Heart left ventricle (tissue), 13 donors: ENCODE measurements at regions not wholly inside any gene's neighbourhood (a gene's known extent, or its start where the extent isn't known, plus 50 kb on each side); places are given as distances from the start of the nearest gene placed in this dataset.

Experiments used
- POLR2A ChIP-seq, 2 donors: fragments of 450-650 bp; IDR thresholded peaks; one replicate each; pipeline ENCODE4 v1.6.1; 2017; ENCODE audit warnings: antibody characterized with exemption in 2 of 2, mild to moderate bottlenecking in 2 of 2, moderate library complexity in 2 of 2
- TF ChIP-seq, protein P1 (sequence below), 12 donors: fragments of 200-600 bp; sonication (generic) in 4 of 12; IDR thresholded peaks; one replicate each; pipeline versions ENCODE4 v1.5.0 to v1.8.0; 2018 to 2022; ENCODE audit warnings: antibody characterized with exemption in 12 of 12, mild to moderate bottlenecking in 5 of 12
- donor health status: ischemic (EF 13 %, LVEDD 7.1; RV severe dilation, severe dysfunction).
- donor health status: DM: no; HTN: yes; CAD: no.
- donor health status: DM: no; HTN: no; CAD: no.
- donor health status: ischemic (EF 25% LVEDD 6.9; RV normal size, moderate dysfunction).
- donor health status: ischemic (EF 25% LVEDD 5.7; RV mildly dilated, moderate dysfunction).
- donor health status: ischemic (EF 35%, LVEDD 5.7; RV mildly dilated, moderate dysfunction).
- donor health status: nonischemic (EF 11% LVEDD 7.7; RV severe dilation, severe dysfunction).
- donor health status: DM: yes; HTN: yes; CAD: no.
- donor health status: PGD.
- donor health status: ischemic (EF 29% LVEDD 5.4; RV normal size, mild dysfunction).
- donor health status: nonischemic (EF 23%, LVEDD 6.1; RV moderate dilation, normal function).

DNA sequence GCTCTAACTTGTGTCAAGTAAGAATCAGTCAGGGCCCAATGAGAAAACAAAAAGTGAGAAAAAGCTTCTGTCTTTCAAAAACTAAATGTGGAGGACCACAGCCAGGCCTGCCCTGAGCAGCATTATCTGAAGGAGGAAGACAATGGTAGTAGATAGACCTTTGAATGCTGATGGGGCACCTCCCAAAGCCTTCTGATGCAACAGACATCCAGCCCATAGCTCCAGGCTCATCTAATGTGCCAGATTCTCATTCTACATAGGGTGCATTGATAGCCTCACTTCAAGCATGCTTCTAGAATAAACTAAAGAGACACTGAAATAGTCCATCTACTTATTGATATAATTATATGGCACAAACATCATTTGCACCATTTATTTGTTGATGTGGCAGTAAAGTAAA lies 351.6 kb downstream of the HHIPL2 start:
- TF ChIP-seq, protein P1, sequence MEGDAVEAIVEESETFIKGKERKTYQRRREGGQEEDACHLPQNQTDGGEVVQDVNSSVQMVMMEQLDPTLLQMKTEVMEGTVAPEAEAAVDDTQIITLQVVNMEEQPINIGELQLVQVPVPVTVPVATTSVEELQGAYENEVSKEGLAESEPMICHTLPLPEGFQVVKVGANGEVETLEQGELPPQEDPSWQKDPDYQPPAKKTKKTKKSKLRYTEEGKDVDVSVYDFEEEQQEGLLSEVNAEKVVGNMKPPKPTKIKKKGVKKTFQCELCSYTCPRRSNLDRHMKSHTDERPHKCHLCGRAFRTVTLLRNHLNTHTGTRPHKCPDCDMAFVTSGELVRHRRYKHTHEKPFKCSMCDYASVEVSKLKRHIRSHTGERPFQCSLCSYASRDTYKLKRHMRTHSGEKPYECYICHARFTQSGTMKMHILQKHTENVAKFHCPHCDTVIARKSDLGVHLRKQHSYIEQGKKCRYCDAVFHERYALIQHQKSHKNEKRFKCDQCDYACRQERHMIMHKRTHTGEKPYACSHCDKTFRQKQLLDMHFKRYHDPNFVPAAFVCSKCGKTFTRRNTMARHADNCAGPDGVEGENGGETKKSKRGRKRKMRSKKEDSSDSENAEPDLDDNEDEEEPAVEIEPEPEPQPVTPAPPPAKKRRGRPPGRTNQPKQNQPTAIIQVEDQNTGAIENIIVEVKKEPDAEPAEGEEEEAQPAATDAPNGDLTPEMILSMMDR (IDR thresholded peaks at IDR 0.05) = no peak
- TF ChIP-seq POLR2A (IDR thresholded peaks at IDR 0.05) = no peak
